Neural cell (in vitro differentiated cells): ENCODE measurements at regions not wholly inside any gene's neighbourhood (a gene's known extent, or its start where the extent isn't known, plus 50 kb on each side); places are given as distances from the start of the nearest gene placed in this dataset.

ENCODE experiments used
- H2AFZ ChIP-seq: fragments of 200-600, 300-800 bp; sonication (generic), shearing (Covaris generic); 2 replicates; pipeline ENCODE4 v1.6.0; 2014; ENCODE audit warnings: low read depth, mild to moderate bottlenecking, antibody characterized with exemption, low read length, moderate library complexity
- H3F3A ChIP-seq: fragments of 200-600 bp; shearing (Covaris generic); 2 replicates; pipeline ENCODE4 v1.6.1; 2016; ENCODE audit warnings: mild to moderate bottlenecking, moderate library complexity, mixed read lengths, antibody characterized with exemption, low read length; ENCODE audit not compliant: insufficient read depth, poor library complexity, severe bottlenecking
- H3K27ac ChIP-seq: fragments of 200-600, 300-800 bp; sonication (generic), shearing (Covaris generic); 2 replicates; pipeline ENCODE4 v1.5.1; 2014; ENCODE audit warnings: mild to moderate bottlenecking, low read length, moderate library complexity
- H3K27me3 ChIP-seq: fragments of 300-800, 200-600 bp; sonication (generic), shearing (Covaris generic); 2 replicates; pipeline ENCODE4 v1.6.0; 2014; ENCODE audit warnings: mild to moderate bottlenecking, low read depth, low read length, moderate library complexity; ENCODE audit not compliant: insufficient read depth
- H3K36me3 ChIP-seq: fragments of 300-800, 200-600 bp; sonication (generic), shearing (Covaris generic); 2 replicates; pipeline ENCODE4 v1.5.1; 2014; ENCODE audit warnings: mild to moderate bottlenecking, antibody characterized with exemption, low read length, moderate library complexity; ENCODE audit not compliant: insufficient read depth
- H3K4me2 ChIP-seq: fragments of 300-800, 200-600 bp; sonication (generic), shearing (Covaris generic); 2 replicates; pipeline ENCODE4 v1.6.0; 2014; ENCODE audit warnings: mild to moderate bottlenecking, low read length
- H3K4me3 ChIP-seq: fragments of 300-800, 200-600 bp; sonication (generic), shearing (Covaris generic); 2 replicates; pipeline ENCODE4 v1.5.1; 2014; ENCODE audit warnings: mild to moderate bottlenecking, low read length, moderate library complexity
- H3K79me2 ChIP-seq: fragments of 200-600 bp; shearing (Covaris generic); replicated peaks from 2 replicates; pipeline ENCODE4 v1.6.0; 2014; ENCODE audit warnings: mild to moderate bottlenecking, low read length, moderate library complexity; ENCODE audit not compliant: insufficient read depth
- H3K9ac ChIP-seq: fragments of 300-800, 200-600 bp; sonication (generic), shearing (Covaris generic); 2 replicates; pipeline ENCODE4 v1.6.1; 2016; ENCODE audit warnings: mild to moderate bottlenecking, low read length, mixed read lengths
- H3K9me2 ChIP-seq: fragments of 200-600 bp; shearing (Covaris generic); 2 replicates; pipeline ENCODE4 v1.6.1; 2016; ENCODE audit warnings: mild to moderate bottlenecking, low read length, mixed read lengths; ENCODE audit not compliant: insufficient read depth
- H3K9me3 ChIP-seq: fragments of 200-600, 300-800 bp; sonication (generic), shearing (Covaris generic); 2 replicates; pipeline ENCODE4 v1.6.1; 2016; ENCODE audit warnings: mild to moderate bottlenecking, mixed run types, low read length, moderate library complexity, mixed read lengths
- H4K20me1 ChIP-seq: fragments of 200-600 bp; shearing (Covaris generic); 2 replicates; pipeline ENCODE4 v1.6.1; 2016; ENCODE audit warnings: mild to moderate bottlenecking, mixed run types; ENCODE audit not compliant: insufficient read depth
- EP300 ChIP-seq: fragments of 450-650 bp; conservative IDR thresholded peaks from 2 replicates; pipeline ENCODE4 v1.6.1; 2014; ENCODE audit warnings: antibody characterized with exemption, mild to moderate bottlenecking, moderate library complexity; ENCODE audit not compliant: poor library complexity, severe bottlenecking
- EZH2 ChIP-seq: fragments of 200-600, 300-800 bp; shearing (Covaris generic), sonication (generic); IDR thresholded peaks from 2 replicates; pipeline ENCODE4 v1.6.1; 2014; ENCODE audit warnings: antibody characterized with exemption, low read length, borderline replicate concordance, mild to moderate bottlenecking; ENCODE audit not compliant: insufficient read depth, poor library complexity, severe bottlenecking
- MXI1 ChIP-seq: fragments of 450-650 bp; conservative IDR thresholded peaks from 2 replicates; pipeline ENCODE4 v1.6.1; 2014; ENCODE audit warnings: antibody characterized with exemption, mild to moderate bottlenecking; ENCODE audit not compliant: poor library complexity, severe bottlenecking
- POLR2AphosphoS5 ChIP-seq: IDR thresholded peaks from 2 replicates; pipeline ENCODE4 v1.6.1; 2012
- RAD21 ChIP-seq: fragments of 450-650 bp; conservative IDR thresholded peaks from 2 replicates; pipeline ENCODE4 v1.6.1; 2014; ENCODE audit warnings: antibody characterized with exemption, mild to moderate bottlenecking, moderate library complexity
- SMC3 ChIP-seq: fragments of 450-650 bp; conservative IDR thresholded peaks from 2 replicates; pipeline ENCODE4 v1.6.1; 2014; ENCODE audit warnings: antibody characterized with exemption, mild to moderate bottlenecking, moderate library complexity; ENCODE audit not compliant: poor library complexity
- TAF1 ChIP-seq: IDR thresholded peaks from 2 replicates; pipeline ENCODE4 v1.6.1; 2012; ENCODE audit warnings: low read depth
- TF ChIP-seq, protein P1 (sequence below): fragments of 450-650 bp; IDR thresholded peaks from 2 replicates; pipeline ENCODE4 v1.5.1; 2014; ENCODE audit warnings: antibody characterized with exemption, mild to moderate bottlenecking, moderate library complexity; ENCODE audit not compliant: poor library complexity, severe bottlenecking
- TF ChIP-seq, protein P2 (sequence below): IDR thresholded peaks from 2 replicates; pipeline ENCODE4 v1.6.1; 2012; ENCODE audit warnings: borderline replicate concordance

GRCh38 chr11:86861810-86862209 is 61.5 kb downstream of the PRSS23 start:
- no peaks in the 10 kb centered on the region for H3K79me2 ChIP-seq

DNA sequence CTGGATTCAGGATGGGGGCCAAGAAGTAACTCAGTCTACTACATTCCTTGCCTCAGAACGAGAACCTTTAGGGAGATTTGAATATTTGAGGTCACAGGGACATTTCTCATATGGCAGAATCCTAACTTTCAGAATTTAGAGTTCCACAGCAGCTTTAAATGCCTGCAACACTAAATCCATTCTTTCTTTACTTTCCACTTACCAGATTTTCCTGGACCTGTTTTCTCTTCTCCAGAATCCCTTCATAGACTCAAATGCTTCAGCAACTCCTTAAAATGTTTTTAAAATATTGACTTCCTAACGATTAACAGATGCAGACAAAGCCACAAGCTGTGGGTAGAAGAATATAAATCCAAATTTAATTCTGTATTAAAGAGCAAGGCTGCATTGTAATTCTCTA is 63.1 kb downstream of the PRSS23 start:
- H3K27ac ChIP-seq = no peak overlapping the region
- no peak overlapping the region for H3K4me2 ChIP-seq
- no peaks in the 10 kb centered on the region for H3F3A ChIP-seq
- no peaks in the 10 kb centered on the region for H3K27me3 ChIP-seq
- no peak overlapping the region for H2AFZ ChIP-seq
- no peaks in the 10 kb centered on the region for H3K36me3 ChIP-seq
- H4K20me1 ChIP-seq = no peaks in the 10 kb centered on the region
- H3K79me2 ChIP-seq = no peaks in the 10 kb centered on the region
- H3K4me3 ChIP-seq = no peak overlapping the region
- no peak for TF ChIP-seq EP300
- TF ChIP-seq SMC3 = no peak
- no peak for TF ChIP-seq MXI1
- TF ChIP-seq, protein P1, sequence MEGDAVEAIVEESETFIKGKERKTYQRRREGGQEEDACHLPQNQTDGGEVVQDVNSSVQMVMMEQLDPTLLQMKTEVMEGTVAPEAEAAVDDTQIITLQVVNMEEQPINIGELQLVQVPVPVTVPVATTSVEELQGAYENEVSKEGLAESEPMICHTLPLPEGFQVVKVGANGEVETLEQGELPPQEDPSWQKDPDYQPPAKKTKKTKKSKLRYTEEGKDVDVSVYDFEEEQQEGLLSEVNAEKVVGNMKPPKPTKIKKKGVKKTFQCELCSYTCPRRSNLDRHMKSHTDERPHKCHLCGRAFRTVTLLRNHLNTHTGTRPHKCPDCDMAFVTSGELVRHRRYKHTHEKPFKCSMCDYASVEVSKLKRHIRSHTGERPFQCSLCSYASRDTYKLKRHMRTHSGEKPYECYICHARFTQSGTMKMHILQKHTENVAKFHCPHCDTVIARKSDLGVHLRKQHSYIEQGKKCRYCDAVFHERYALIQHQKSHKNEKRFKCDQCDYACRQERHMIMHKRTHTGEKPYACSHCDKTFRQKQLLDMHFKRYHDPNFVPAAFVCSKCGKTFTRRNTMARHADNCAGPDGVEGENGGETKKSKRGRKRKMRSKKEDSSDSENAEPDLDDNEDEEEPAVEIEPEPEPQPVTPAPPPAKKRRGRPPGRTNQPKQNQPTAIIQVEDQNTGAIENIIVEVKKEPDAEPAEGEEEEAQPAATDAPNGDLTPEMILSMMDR = no peak
- TF ChIP-seq RAD21 = no peak
- no peak for TF ChIP-seq POLR2AphosphoS5
- no peak overlapping the region for H3K9ac ChIP-seq
- H3K9me3 ChIP-seq = no peaks in the 10 kb centered on the region
- no peaks in the 10 kb centered on the region for H3K9me2 ChIP-seq

More at GRCh38 chr11:86861810-86862209, 61.5 kb downstream of the PRSS23 start:
- no peaks in the 10 kb centered on the region for H3K27me3 ChIP-seq
- H3K9me3 ChIP-seq = no peaks in the 10 kb centered on the region
- no peak for TF ChIP-seq RAD21
- no peak for TF ChIP-seq MXI1
- no peak for TF ChIP-seq EZH2
- TF ChIP-seq, protein P1 = no peak
- no peak overlapping the region for H3K4me2 ChIP-seq
- no peak overlapping the region for H3K9ac ChIP-seq
- H3K9me2 ChIP-seq = no peaks in the 10 kb centered on the region
- no peak overlapping the region for H3K27ac ChIP-seq
- no peaks in the 10 kb centered on the region for H3K36me3 ChIP-seq
- H3K4me3 ChIP-seq = no peak overlapping the region
- H3F3A ChIP-seq = no peaks in the 10 kb centered on the region
- H2AFZ ChIP-seq = no peak overlapping the region
- H4K20me1 ChIP-seq = no peaks in the 10 kb centered on the region

DNA sequence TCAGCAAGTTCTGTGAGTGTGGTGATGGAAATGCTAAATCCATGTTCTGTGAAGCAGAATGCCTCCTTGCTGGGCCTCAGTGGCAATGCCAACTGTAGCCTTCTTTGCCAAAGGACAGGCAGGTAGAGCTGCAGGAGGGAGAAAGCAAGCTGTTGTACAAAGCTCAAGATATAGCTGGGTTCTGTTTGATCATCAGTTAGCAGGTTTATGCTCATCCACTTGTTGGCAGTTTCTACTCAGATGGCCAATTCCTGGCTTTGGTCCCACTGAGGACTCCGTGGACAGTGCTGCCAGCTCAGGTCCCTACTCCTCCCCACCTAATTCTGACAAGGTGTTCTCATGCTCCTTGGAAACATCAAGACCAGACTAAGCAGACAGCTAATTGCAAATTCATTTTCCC is 65.1 kb downstream of the PRSS23 start:
- Histone ChIP-seq H3K9me2 (no peaks in the 10 kb centered on the region), H3K9ac (no peak overlapping the region), H4K20me1 (no peaks in the 10 kb centered on the region), H3K36me3 (no peaks in the 10 kb centered on the region), H3F3A (no peaks in the 10 kb centered on the region), H3K79me2 (no peaks in the 10 kb centered on the region), H3K4me3 (no peak overlapping the region), H3K9me3 (no peaks in the 10 kb centered on the region), H3K27me3 (no peaks in the 10 kb centered on the region), H3K27ac (no peak overlapping the region), H3K4me2 (no peak overlapping the region), H2AFZ (no peak overlapping the region)
- TF ChIP-seq, protein P1 = no peak
- TF ChIP-seq EP300 (no peak), MXI1 (no peak), EZH2 (no peak), SMC3 (no peak), RAD21 (no peak), TAF1 (no peak)
- TF ChIP-seq, protein P2, sequence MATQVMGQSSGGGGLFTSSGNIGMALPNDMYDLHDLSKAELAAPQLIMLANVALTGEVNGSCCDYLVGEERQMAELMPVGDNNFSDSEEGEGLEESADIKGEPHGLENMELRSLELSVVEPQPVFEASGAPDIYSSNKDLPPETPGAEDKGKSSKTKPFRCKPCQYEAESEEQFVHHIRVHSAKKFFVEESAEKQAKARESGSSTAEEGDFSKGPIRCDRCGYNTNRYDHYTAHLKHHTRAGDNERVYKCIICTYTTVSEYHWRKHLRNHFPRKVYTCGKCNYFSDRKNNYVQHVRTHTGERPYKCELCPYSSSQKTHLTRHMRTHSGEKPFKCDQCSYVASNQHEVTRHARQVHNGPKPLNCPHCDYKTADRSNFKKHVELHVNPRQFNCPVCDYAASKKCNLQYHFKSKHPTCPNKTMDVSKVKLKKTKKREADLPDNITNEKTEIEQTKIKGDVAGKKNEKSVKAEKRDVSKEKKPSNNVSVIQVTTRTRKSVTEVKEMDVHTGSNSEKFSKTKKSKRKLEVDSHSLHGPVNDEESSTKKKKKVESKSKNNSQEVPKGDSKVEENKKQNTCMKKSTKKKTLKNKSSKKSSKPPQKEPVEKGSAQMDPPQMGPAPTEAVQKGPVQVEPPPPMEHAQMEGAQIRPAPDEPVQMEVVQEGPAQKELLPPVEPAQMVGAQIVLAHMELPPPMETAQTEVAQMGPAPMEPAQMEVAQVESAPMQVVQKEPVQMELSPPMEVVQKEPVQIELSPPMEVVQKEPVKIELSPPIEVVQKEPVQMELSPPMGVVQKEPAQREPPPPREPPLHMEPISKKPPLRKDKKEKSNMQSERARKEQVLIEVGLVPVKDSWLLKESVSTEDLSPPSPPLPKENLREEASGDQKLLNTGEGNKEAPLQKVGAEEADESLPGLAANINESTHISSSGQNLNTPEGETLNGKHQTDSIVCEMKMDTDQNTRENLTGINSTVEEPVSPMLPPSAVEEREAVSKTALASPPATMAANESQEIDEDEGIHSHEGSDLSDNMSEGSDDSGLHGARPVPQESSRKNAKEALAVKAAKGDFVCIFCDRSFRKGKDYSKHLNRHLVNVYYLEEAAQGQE = no peak
